ENCODE measurements at regions not wholly inside any gene's neighbourhood (a gene's known extent, or its start where the extent isn't known, plus 50 kb on each side); places are given as distances from the start of the nearest gene placed in this dataset.

GRCh38 chr1:181326348-181326747 lies 157.0 kb upstream of the CACNA1E start:
- DNase-seq (ENCODE audit: low read depth in 2 of 2): no peak

- DNase-seq (ENCODE audit: low read depth in 2 of 2): no peak
Observed at GRCh38 chr1:181327796-181328195, 155.5 kb upstream of the CACNA1E start.

GRCh38 chr1:181334724-181335123 lies 148.6 kb upstream of the CACNA1E start:
- no peak for DNase-seq (ENCODE audit: low read depth in 2 of 2)

GRCh38 chr1:181335631-181336030 lies 147.7 kb upstream of the CACNA1E start:
- no peak for DNase-seq (ENCODE audit: low read depth in 2 of 2)

- no peak for DNase-seq (ENCODE audit: low read depth in 2 of 2)
Observed at GRCh38 chr1:181341026-181341632, 142.2 kb upstream of the CACNA1E start.

- DNase-seq (ENCODE audit: low read depth in 2 of 2): no peak
Observed at GRCh38 chr1:181344091-181344490, 139.2 kb upstream of the CACNA1E start.

GRCh38 chr1:181345146-181345545 lies 138.2 kb upstream of the CACNA1E start:
- DNase-seq (ENCODE audit: low read depth in 2 of 2): no peak

- no peak for DNase-seq (ENCODE audit: low read depth in 2 of 2)
Observed at GRCh38 chr1:181347495-181348390, 135.6 kb upstream of the CACNA1E start.

- no peak for DNase-seq (ENCODE audit: low read depth in 2 of 2)
Observed at GRCh38 chr1:181349512-181349911, 133.8 kb upstream of the CACNA1E start.

GRCh38 chr1:181350131-181350530 lies 133.2 kb upstream of the CACNA1E start:
- DNase-seq (ENCODE audit: low read depth in 2 of 2): no peak

GRCh38 chr1:181351740-181352139 lies 131.6 kb upstream of the CACNA1E start:
- no peak for DNase-seq (ENCODE audit: low read depth in 2 of 2)

GRCh38 chr1:181352695-181353094 lies 130.6 kb upstream of the CACNA1E start:
- DNase-seq (ENCODE audit: low read depth in 2 of 2): no peak

- DNase-seq (ENCODE audit: low read depth in 2 of 2): no peak
Observed at GRCh38 chr1:181353526-181353925, 129.8 kb upstream of the CACNA1E start.

GRCh38 chr1:181354865-181355264 lies 128.5 kb upstream of the CACNA1E start:
- no peak for DNase-seq (ENCODE audit: low read depth in 2 of 2)

- DNase-seq (ENCODE audit: low read depth in 2 of 2): no peak
Observed at GRCh38 chr1:181356505-181357340, 126.6 kb upstream of the CACNA1E start.

GRCh38 chr1:181359012-181359411 lies 124.3 kb upstream of the CACNA1E start:
- DNase-seq (ENCODE audit: low read depth in 2 of 2): no peak

GRCh38 chr1:181364801-181365200 lies 118.5 kb upstream of the CACNA1E start:
- no peak for DNase-seq (ENCODE audit: low read depth in 2 of 2)

- DNase-seq (ENCODE audit: low read depth in 2 of 2): no peak
Observed at GRCh38 chr1:181366910-181367309, 116.4 kb upstream of the CACNA1E start.

- DNase-seq (ENCODE audit: low read depth in 2 of 2): no peak
Observed at GRCh38 chr1:181369416-181369815, 113.9 kb upstream of the CACNA1E start.

- DNase-seq (ENCODE audit: low read depth in 2 of 2): no peak
Observed at GRCh38 chr1:181383695-181384094, 99.6 kb upstream of the CACNA1E start.

- no peak for DNase-seq (ENCODE audit: low read depth in 2 of 2)
Observed at GRCh38 chr1:181386340-181386739, 97.0 kb upstream of the CACNA1E start.

- no peak for DNase-seq (ENCODE audit: low read depth in 2 of 2)
Observed at GRCh38 chr1:181386951-181387350, 96.4 kb upstream of the CACNA1E start.
